H1 (cell line): ENCODE measurements at regions not wholly inside any gene's neighbourhood (a gene's known extent, or its start where the extent isn't known, plus 50 kb on each side); places are given as distances from the start of the nearest gene placed in this dataset.

Experiments used
- RNF2 ChIP-seq: fragments of 200-900, 300-1000 bp; sonication (generic); IDR thresholded peaks from 2 replicates; pipeline ENCODE4 v1.7.1; 2016; ENCODE audit warnings: borderline replicate concordance, low read depth, mild to moderate bottlenecking, antibody characterized with exemption, low read length; ENCODE audit not compliant: poor library complexity, severe bottlenecking; ENCODE audit errors: missing control alignments
- TF ChIP-seq, protein P1 (sequence below): IDR thresholded peaks from 2 replicates; pipeline ENCODE4 v1.6.1; 2012; ENCODE audit warnings: low read length, inconsistent platforms

DNA sequence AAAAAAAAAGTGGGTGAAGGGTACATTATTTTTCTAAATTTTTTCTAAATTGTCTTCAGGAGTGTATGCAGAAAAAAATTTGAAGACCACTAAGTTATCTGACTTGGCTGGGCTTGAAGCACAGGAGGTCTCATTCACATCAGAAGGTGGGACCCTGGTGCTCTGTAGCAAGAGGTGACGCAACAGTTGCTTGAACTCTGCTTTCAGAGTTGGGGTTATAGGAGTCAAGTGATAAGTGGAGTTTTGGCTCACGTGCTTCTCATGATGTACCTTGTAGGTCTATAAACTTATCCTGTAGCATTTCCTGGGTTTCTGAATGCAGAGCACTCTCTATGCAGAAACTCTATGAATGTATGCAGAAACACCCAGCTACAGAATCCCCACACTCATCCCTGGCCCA lies 58.5 kb upstream of the FOXC1 start (continued):
- TF ChIP-seq, protein P1, sequence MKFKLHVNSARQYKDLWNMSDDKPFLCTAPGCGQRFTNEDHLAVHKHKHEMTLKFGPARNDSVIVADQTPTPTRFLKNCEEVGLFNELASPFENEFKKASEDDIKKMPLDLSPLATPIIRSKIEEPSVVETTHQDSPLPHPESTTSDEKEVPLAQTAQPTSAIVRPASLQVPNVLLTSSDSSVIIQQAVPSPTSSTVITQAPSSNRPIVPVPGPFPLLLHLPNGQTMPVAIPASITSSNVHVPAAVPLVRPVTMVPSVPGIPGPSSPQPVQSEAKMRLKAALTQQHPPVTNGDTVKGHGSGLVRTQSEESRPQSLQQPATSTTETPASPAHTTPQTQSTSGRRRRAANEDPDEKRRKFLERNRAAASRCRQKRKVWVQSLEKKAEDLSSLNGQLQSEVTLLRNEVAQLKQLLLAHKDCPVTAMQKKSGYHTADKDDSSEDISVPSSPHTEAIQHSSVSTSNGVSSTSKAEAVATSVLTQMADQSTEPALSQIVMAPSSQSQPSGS = no peak
- no peak for TF ChIP-seq RNF2
- TF ChIP-seq, all 59 proteins: peak for 0
